Esophagus muscularis mucosa (tissue), 4 donors: ENCODE measurements at regions not wholly inside any gene's neighbourhood (a gene's known extent, or its start where the extent isn't known, plus 50 kb on each side); places are given as distances from the start of the nearest gene placed in this dataset.

ENCODE experiments used
- DNase-seq: peaks from one replicate; pipeline ENCODE4 v3.0.0-alpha.2; 2017; ENCODE audit errors: extremely low spot score
- H3K27ac ChIP-seq, 4 donors: fragments of 200-600 bp; sonication (generic); replicated peaks in 1 of 4; 1 replicate in 3 of 4; 2 replicates in 1 of 4; pipeline ENCODE4 v1.5.1; 2016 to 2019; ENCODE audit warnings: mild to moderate bottlenecking in 1 of 4
- H3K27me3 ChIP-seq, 4 donors: fragments of 200-600 bp; sonication (generic); one replicate each; pipeline versions ENCODE4 v1.5.1 to v1.6.0; 2016 to 2019
- H3K36me3 ChIP-seq, 4 donors: fragments of 200-600 bp; sonication (generic); one replicate each; pipeline ENCODE4 v1.5.1; 2016 to 2019
- H3K4me1 ChIP-seq, 4 donors: fragments of 200-600 bp; sonication (generic); one replicate each; pipeline ENCODE4 v1.5.1; 2016 to 2019
- H3K4me3 ChIP-seq, 4 donors: fragments of 200-600 bp; sonication (generic); 1 replicate in 2 of 4; 2 replicates in 2 of 4; pipeline ENCODE4 v1.5.1; 2016 to 2019; ENCODE audit warnings: mild to moderate bottlenecking in 4 of 4, moderate library complexity in 1 of 4
- H3K9me3 ChIP-seq, 4 donors: fragments of 200-600 bp; sonication (generic); 1 replicate in 3 of 4; 2 replicates in 1 of 4; pipeline ENCODE4 v1.5.1; 2016 to 2019
- EP300 ChIP-seq: sonication (generic); formaldehyde crosslinking; IDR thresholded peaks from one replicate; pipeline ENCODE4 v1.6.1; 2017; ENCODE audit warnings: antibody characterized with exemption
- POLR2A ChIP-seq: fragments of 450-650 bp; IDR thresholded peaks from one replicate; pipeline ENCODE4 v1.6.1; 2017; ENCODE audit warnings: antibody characterized with exemption, moderate library complexity, mild to moderate bottlenecking, low read depth
- POLR2AphosphoS5 ChIP-seq, 2 donors: sonication (generic); formaldehyde crosslinking; IDR thresholded peaks; one replicate each; pipeline ENCODE4 v1.6.1; 2017; ENCODE audit warnings: antibody characterized with exemption in 2 of 2
- WGBS: methylation state at CpG from one replicate; pipeline ENCODE4 v1.1.5; 2018; 5-methylcytosine and 5-hydroxymethylcytosine counted together
- intact Hi-C: fragments of 100-400 bp; cut with DNase I; formaldehyde crosslinking; loops from one replicate; pipeline ENCODE4 v1.15.1; 2023
- TF ChIP-seq, protein P1 (sequence below), 3 experiments: fragments of 200-600 bp in 2 of 3; fragments of 450-650 bp in 1 of 3; sonication (generic) in 2 of 3; IDR thresholded peaks; one replicate each; pipeline ENCODE4 v1.5.1; 2017 to 2019; ENCODE audit warnings: antibody characterized with exemption in 3 of 3, mild to moderate bottlenecking in 2 of 3, moderate library complexity in 1 of 3

GRCh38 chr4:4765811-4766210, 93.7 kb upstream of the MSX1 start:
- Histone ChIP-seq H3K4me1 (no peaks in the 10 kb centered on the region), H3K4me3 (no peak overlapping the region), H3K27ac (no peak overlapping the region), H3K9me3 (no peaks in the 10 kb centered on the region), H3K36me3 (no peaks in the 10 kb centered on the region), H3K27me3 (peaks cover 0 to 4% (median 0%) of the 10 kb centered on the region in 4 donors)
- TF ChIP-seq POLR2A (no peak), EP300 (no peak), POLR2AphosphoS5 (IDR thresholded peaks at IDR 0.05) (no peak)
- TF ChIP-seq, protein P1, sequence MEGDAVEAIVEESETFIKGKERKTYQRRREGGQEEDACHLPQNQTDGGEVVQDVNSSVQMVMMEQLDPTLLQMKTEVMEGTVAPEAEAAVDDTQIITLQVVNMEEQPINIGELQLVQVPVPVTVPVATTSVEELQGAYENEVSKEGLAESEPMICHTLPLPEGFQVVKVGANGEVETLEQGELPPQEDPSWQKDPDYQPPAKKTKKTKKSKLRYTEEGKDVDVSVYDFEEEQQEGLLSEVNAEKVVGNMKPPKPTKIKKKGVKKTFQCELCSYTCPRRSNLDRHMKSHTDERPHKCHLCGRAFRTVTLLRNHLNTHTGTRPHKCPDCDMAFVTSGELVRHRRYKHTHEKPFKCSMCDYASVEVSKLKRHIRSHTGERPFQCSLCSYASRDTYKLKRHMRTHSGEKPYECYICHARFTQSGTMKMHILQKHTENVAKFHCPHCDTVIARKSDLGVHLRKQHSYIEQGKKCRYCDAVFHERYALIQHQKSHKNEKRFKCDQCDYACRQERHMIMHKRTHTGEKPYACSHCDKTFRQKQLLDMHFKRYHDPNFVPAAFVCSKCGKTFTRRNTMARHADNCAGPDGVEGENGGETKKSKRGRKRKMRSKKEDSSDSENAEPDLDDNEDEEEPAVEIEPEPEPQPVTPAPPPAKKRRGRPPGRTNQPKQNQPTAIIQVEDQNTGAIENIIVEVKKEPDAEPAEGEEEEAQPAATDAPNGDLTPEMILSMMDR (IDR thresholded peaks at IDR 0.05): no peak
- intact Hi-C loops: no loop called here
- 64% methylated on average over 6 of the region's 9 CpGs for WGBS
- no peak for DNase-seq

GRCh38 chr4:4764558-4764905, 94.9 kb upstream of the MSX1 start:
- peaks cover 0 to 4% (median 0%) of the 10 kb centered on the region in 4 donors for H3K27me3 ChIP-seq
- no peaks in the 10 kb centered on the region for H3K9me3 ChIP-seq
- H3K4me1 ChIP-seq: no peaks in the 10 kb centered on the region
- no peak overlapping the region for H3K27ac ChIP-seq
- intact Hi-C loops: no loop called here
- DNase-seq: no peak
- WGBS: 95% methylated on average over 10 of the region's 10 CpGs
- H3K4me3 ChIP-seq: no peak overlapping the region
- H3K36me3 ChIP-seq: no peaks in the 10 kb centered on the region
- TF ChIP-seq, protein P1 (IDR thresholded peaks at IDR 0.05): no peak
- no peak for TF ChIP-seq EP300
- TF ChIP-seq POLR2A: no peak
- no peak for TF ChIP-seq POLR2AphosphoS5 (IDR thresholded peaks at IDR 0.05)

GRCh38 chr4:4763822-4764557, 95.5 kb upstream of the MSX1 start:
- WGBS: 74% methylated on average over 13 of the region's 14 CpGs
- H3K4me3 ChIP-seq: no peak overlapping the region
- H3K9me3 ChIP-seq: no peaks in the 10 kb centered on the region
- H3K36me3 ChIP-seq: no peaks in the 10 kb centered on the region
- intact Hi-C loops: no loop called here
- no peak overlapping the region for H3K27ac ChIP-seq
- no peak for DNase-seq
- H3K27me3 ChIP-seq: peaks cover 0 to 4% (median 0%) of the 10 kb centered on the region in 4 donors
- TF ChIP-seq POLR2AphosphoS5 (IDR thresholded peaks at IDR 0.05): no peak
- TF ChIP-seq EP300: no peak
- TF ChIP-seq POLR2A: no peak
- TF ChIP-seq, protein P1 (IDR thresholded peaks at IDR 0.05): no peak
- no peaks in the 10 kb centered on the region for H3K4me1 ChIP-seq

GRCh38 chr4:4762909-4763821, 96.3 kb upstream of the MSX1 start:
- no peak overlapping the region for H3K27ac ChIP-seq
- no peak for DNase-seq
- no peak overlapping the region for H3K4me3 ChIP-seq
- intact Hi-C loops: no loop called here
- H3K27me3 ChIP-seq: peaks cover 0 to 4% (median 0%) of the 10 kb centered on the region in 4 donors
- no peaks in the 10 kb centered on the region for H3K36me3 ChIP-seq
- TF ChIP-seq POLR2A: no peak
- TF ChIP-seq POLR2AphosphoS5 (IDR thresholded peaks at IDR 0.05): no peak
- TF ChIP-seq EP300: no peak
- TF ChIP-seq, protein P1 (IDR thresholded peaks at IDR 0.05): no peak
- no peaks in the 10 kb centered on the region for H3K9me3 ChIP-seq
- H3K4me1 ChIP-seq: no peaks in the 10 kb centered on the region
- WGBS: 27% methylated on average over 24 of the region's 27 CpGs
